Activated CD4-positive, alpha-beta T cell treated with anti-CD3 and anti-CD28 coated beads, Interleukin-2, amount 10 ng/mL, durations not matched to agents 7 days and 5 days (primary cell): ENCODE measurements at regions not wholly inside any gene's neighbourhood (a gene's known extent, or its start where the extent isn't known, plus 50 kb on each side); places are given as distances from the start of the nearest gene placed in this dataset.
"Not testable (repeated sequence)": the region's sequence is repeated elsewhere in the genome, so short reads cannot be mapped to it uniquely, and the experiment has no call there.

ENCODE experiments used
- CTCF ChIA-PET: fragments of 350-600 bp; sonication (Branson Sonifier 250); formaldehyde crosslinking; loops from one replicate; lab custom pipeline; 2021; ENCODE audit warnings: antibody characterized with exemption; lab: Charles Lee
- POLR2A ChIA-PET: fragments of 350-600 bp; sonication (Branson Sonifier 250); formaldehyde crosslinking; loops from one replicate; lab custom pipeline; 2021; ENCODE audit warnings: antibody characterized with exemption; lab: Charles Lee
- DNase-seq: peaks from one replicate; pipeline ENCODE4 v3.0.0-alpha.2; 2020
- H3K27ac Mint-ChIP-seq: one replicate; pipeline ENCODE4 v1.8.0; 2021; ENCODE audit warnings: mild to moderate bottlenecking, moderate library complexity, mixed read lengths
- H3K27me3 Mint-ChIP-seq: one replicate; pipeline ENCODE4 v1.8.0; 2021; ENCODE audit warnings: mixed read lengths
- H3K36me3 Mint-ChIP-seq: one replicate; pipeline ENCODE4 v1.8.0; 2021; ENCODE audit warnings: low read depth, mixed read lengths
- H3K4me1 Mint-ChIP-seq: one replicate; pipeline ENCODE4 v1.8.0; 2021; ENCODE audit warnings: mixed read lengths
- H3K4me3 Mint-ChIP-seq: one replicate; pipeline ENCODE4 v1.8.0; 2021; ENCODE audit warnings: mild to moderate bottlenecking, moderate library complexity, mixed read lengths
- H3K9me3 Mint-ChIP-seq: one replicate; pipeline ENCODE4 v1.8.0; 2021; ENCODE audit warnings: mixed read lengths

GRCh38 chr14:85042301-85042700 lies 487.6 kb upstream of the FLRT2 start:
- Mint-ChIP-seq H3K27ac (no peak overlapping the region), H3K4me1 (no peaks in the 10 kb centered on the region), H3K9me3 (peaks cover 11% of the 10 kb centered on the region), H3K36me3 (no peaks in the 10 kb centered on the region), H3K27me3 (no peaks in the 10 kb centered on the region), H3K4me3 (no peak overlapping the region)
- DNase-seq: no peak
- ChIA-PET CTCF (no interaction called here), POLR2A (no interaction called here)

- H3K4me3 Mint-ChIP-seq: no peak overlapping the region
- ChIA-PET POLR2A (no interaction called here), CTCF (no interaction called here)
- H3K27me3 Mint-ChIP-seq: no peaks in the 10 kb centered on the region
- H3K9me3 Mint-ChIP-seq: peaks cover 27% of the 10 kb centered on the region
- no peaks in the 10 kb centered on the region for H3K4me1 Mint-ChIP-seq
- no peak overlapping the region for H3K27ac Mint-ChIP-seq
- no peaks in the 10 kb centered on the region for H3K36me3 Mint-ChIP-seq
- no peak for DNase-seq
Observed at GRCh38 chr14:85050180-85050579, 479.8 kb upstream of the FLRT2 start.

- DNase-seq: no peak
- no peaks in the 10 kb centered on the region for H3K36me3 Mint-ChIP-seq
- POLR2A ChIA-PET: no interaction called here
- no peak overlapping the region for H3K27ac Mint-ChIP-seq
- H3K4me1 Mint-ChIP-seq: no peaks in the 10 kb centered on the region
- peaks cover 27% of the 10 kb centered on the region for H3K9me3 Mint-ChIP-seq
- H3K4me3 Mint-ChIP-seq: no peak overlapping the region
- CTCF ChIA-PET: no interaction called here
- no peaks in the 10 kb centered on the region for H3K27me3 Mint-ChIP-seq
Observed at GRCh38 chr14:85052646-85053045, 477.3 kb upstream of the FLRT2 start.

- H3K27ac Mint-ChIP-seq: no peak overlapping the region
- H3K36me3 Mint-ChIP-seq: no peaks in the 10 kb centered on the region
- no peaks in the 10 kb centered on the region for H3K27me3 Mint-ChIP-seq
- peaks cover 27% of the 10 kb centered on the region for H3K9me3 Mint-ChIP-seq
- no peak for DNase-seq
- H3K4me1 Mint-ChIP-seq: no peaks in the 10 kb centered on the region
- POLR2A ChIA-PET: no interaction called here
- CTCF ChIA-PET: no interaction called here
- no peak overlapping the region for H3K4me3 Mint-ChIP-seq
Observed at GRCh38 chr14:85054178-85054577, 475.8 kb upstream of the FLRT2 start.

- no peaks in the 10 kb centered on the region for H3K27me3 Mint-ChIP-seq
- ChIA-PET POLR2A (no interaction called here), CTCF (no interaction called here)
- no peak overlapping the region for H3K27ac Mint-ChIP-seq
- no peak for DNase-seq
- no peaks in the 10 kb centered on the region for H3K36me3 Mint-ChIP-seq
- no peaks in the 10 kb centered on the region for H3K4me1 Mint-ChIP-seq
- H3K9me3 Mint-ChIP-seq: peaks cover 29% of the 10 kb centered on the region
- H3K4me3 Mint-ChIP-seq: no peak overlapping the region
Observed at GRCh38 chr14:85056267-85056666, 473.7 kb upstream of the FLRT2 start.

- ChIA-PET CTCF (no interaction called here), POLR2A (no interaction called here)
- Mint-ChIP-seq H3K4me3 (no peak overlapping the region), H3K27ac (no peak overlapping the region), H3K9me3 (peaks cover 27% of the 10 kb centered on the region), H3K27me3 (no peaks in the 10 kb centered on the region), H3K36me3 (no peaks in the 10 kb centered on the region), H3K4me1 (no peaks in the 10 kb centered on the region)
- DNase-seq: no peak
Observed at GRCh38 chr14:85057221-85057620, 472.7 kb upstream of the FLRT2 start.

- no peaks in the 10 kb centered on the region for H3K36me3 Mint-ChIP-seq
- H3K27me3 Mint-ChIP-seq: no peaks in the 10 kb centered on the region
- ChIA-PET CTCF (no interaction called here), POLR2A (no interaction called here)
- peaks cover 25% of the 10 kb centered on the region for H3K9me3 Mint-ChIP-seq
- no peak for DNase-seq
- H3K4me1 Mint-ChIP-seq: no peaks in the 10 kb centered on the region
- no peak overlapping the region for H3K4me3 Mint-ChIP-seq
- H3K27ac Mint-ChIP-seq: no peak overlapping the region
Observed at GRCh38 chr14:85058150-85058549, 471.8 kb upstream of the FLRT2 start.

- POLR2A ChIA-PET: no interaction called here
- H3K27ac Mint-ChIP-seq: no peak overlapping the region
- no peaks in the 10 kb centered on the region for H3K27me3 Mint-ChIP-seq
- H3K36me3 Mint-ChIP-seq: no peaks in the 10 kb centered on the region
- CTCF ChIA-PET: no interaction called here
- H3K4me1 Mint-ChIP-seq: no peaks in the 10 kb centered on the region
- no peak overlapping the region for H3K4me3 Mint-ChIP-seq
- no peak for DNase-seq
- peaks cover 11% of the 10 kb centered on the region for H3K9me3 Mint-ChIP-seq
Observed at GRCh38 chr14:85060121-85060520, 469.8 kb upstream of the FLRT2 start.

- Mint-ChIP-seq H3K36me3 (no peaks in the 10 kb centered on the region), H3K9me3 (peaks cover 5% of the 10 kb centered on the region), H3K27me3 (no peaks in the 10 kb centered on the region), H3K4me1 (no peaks in the 10 kb centered on the region), H3K27ac (no peak overlapping the region), H3K4me3 (no peak overlapping the region)
- POLR2A ChIA-PET: no interaction called here
- CTCF ChIA-PET: no interaction called here
- no peak for DNase-seq
Observed at GRCh38 chr14:85061256-85061655, 468.7 kb upstream of the FLRT2 start.

GRCh38 chr14:85063747-85064146 lies 466.2 kb upstream of the FLRT2 start:
- H3K9me3 Mint-ChIP-seq: peaks cover 5% of the 10 kb centered on the region
- H3K27me3 Mint-ChIP-seq: no peaks in the 10 kb centered on the region
- H3K27ac Mint-ChIP-seq: no peak overlapping the region
- H3K4me3 Mint-ChIP-seq: no peak overlapping the region
- no peaks in the 10 kb centered on the region for H3K36me3 Mint-ChIP-seq
- H3K4me1 Mint-ChIP-seq: no peaks in the 10 kb centered on the region
- ChIA-PET POLR2A (no interaction called here), CTCF (no interaction called here)
- DNase-seq: no peak

- Mint-ChIP-seq H3K9me3 (peaks cover 2% of the 10 kb centered on the region), H3K36me3 (no peaks in the 10 kb centered on the region), H3K4me1 (no peaks in the 10 kb centered on the region), H3K27ac (no peak overlapping the region), H3K4me3 (no peak overlapping the region), H3K27me3 (no peaks in the 10 kb centered on the region)
- DNase-seq: no peak
- CTCF ChIA-PET: no interaction called here
- POLR2A ChIA-PET: no interaction called here
Observed at GRCh38 chr14:85071447-85071846, 458.5 kb upstream of the FLRT2 start.

- Mint-ChIP-seq H3K4me1 (no peaks in the 10 kb centered on the region), H3K27ac (no peak overlapping the region), H3K4me3 (no peak overlapping the region), H3K27me3 (no peaks in the 10 kb centered on the region), H3K9me3 (peaks cover 2% of the 10 kb centered on the region), H3K36me3 (no peaks in the 10 kb centered on the region)
- CTCF ChIA-PET: no interaction called here
- POLR2A ChIA-PET: no interaction called here
- no peak for DNase-seq
Observed at GRCh38 chr14:85074955-85075354, 455.0 kb upstream of the FLRT2 start.

- Mint-ChIP-seq H3K4me1 (no peaks in the 10 kb centered on the region), H3K4me3 (no peak overlapping the region), H3K36me3 (no peaks in the 10 kb centered on the region), H3K27ac (no peak overlapping the region), H3K9me3 (peaks cover 7% of the 10 kb centered on the region), H3K27me3 (no peaks in the 10 kb centered on the region)
- ChIA-PET CTCF (no interaction called here), POLR2A (no interaction called here)
- DNase-seq: no peak
Observed at GRCh38 chr14:85075694-85076476, 454.1 kb upstream of the FLRT2 start.

GRCh38 chr14:85077716-85078115 lies 452.2 kb upstream of the FLRT2 start:
- DNase-seq: not testable (repeated sequence)

More at GRCh38 chr14:85077716-85078115, 452.2 kb upstream of the FLRT2 start:
- H3K27me3 Mint-ChIP-seq, CTCF ChIA-PET, H3K27ac Mint-ChIP-seq, POLR2A ChIA-PET, H3K9me3 Mint-ChIP-seq, H3K4me3 Mint-ChIP-seq, H3K36me3 Mint-ChIP-seq, H3K4me1 Mint-ChIP-seq: not testable (repeated sequence)
